ENCODE measurements at regions not wholly inside any gene's neighbourhood (a gene's known extent, or its start where the extent isn't known, plus 50 kb on each side); places are given as distances from the start of the nearest gene placed in this dataset.

- H3K4me3 ChIP-seq (ENCODE audit: low read depth, low read length) = no peak overlapping the region
- no peak for DNase-seq (ENCODE audit: low read depth)
Observed at GRCh38 chr11:62020661-62021060, 53.2 kb upstream of the FTH1 start.

GRCh38 chr11:62018981-62019664, 51.7 kb upstream of the FTH1 start:
- H3K4me3 ChIP-seq (ENCODE audit: low read depth, low read length) = no peak overlapping the region
- TF ChIP-seq CTCF (IDR thresholded peaks at IDR 0.05; ENCODE audit: insufficient read depth, low read depth, low read length, missing control alignments) = no peak
- DNase-seq (ENCODE audit: low read depth) = peak; percentile 18

More at GRCh38 chr11:62020661-62021060, 53.2 kb upstream of the FTH1 start:
- TF ChIP-seq CTCF (IDR thresholded peaks at IDR 0.05; ENCODE audit: insufficient read depth, low read depth, low read length, missing control alignments) = no peak

- no peak overlapping the region for H3K4me3 ChIP-seq (ENCODE audit: low read depth, low read length)
- DNase-seq (ENCODE audit: low read depth) = no peak
- TF ChIP-seq CTCF (IDR thresholded peaks at IDR 0.05; ENCODE audit: insufficient read depth, low read depth, low read length, missing control alignments) = no peak
Observed at GRCh38 chr11:62017878-62018655, 50.6 kb upstream of the FTH1 start.

Measured in GM12865 (cell line).